GM19328 (cell line): ENCODE measurements at regions not wholly inside any gene's neighbourhood (a gene's known extent, or its start where the extent isn't known, plus 50 kb on each side); places are given as distances from the start of the nearest gene placed in this dataset.
A peak's percentile ranks its signal among the peaks of the same experiment; 100 is the strongest.
"Not testable (repeated sequence)": the region's sequence is repeated elsewhere in the genome, so short reads cannot be mapped to it uniquely, and the experiment has no call there.

ENCODE experiments used
- ATAC-seq: cut with Tn5 transposase; IDR thresholded peaks from one replicate; pipeline ENCODE4 v1.9.1; 2021; ENCODE audit warnings: mild to moderate bottlenecking, moderate library complexity; ENCODE audit not compliant: unreplicated experiment

GRCh38 chr1:161454865-161455707, 50.2 kb upstream of the FCGR2A start:
- ATAC-seq, result peak; percentile 21

DNA sequence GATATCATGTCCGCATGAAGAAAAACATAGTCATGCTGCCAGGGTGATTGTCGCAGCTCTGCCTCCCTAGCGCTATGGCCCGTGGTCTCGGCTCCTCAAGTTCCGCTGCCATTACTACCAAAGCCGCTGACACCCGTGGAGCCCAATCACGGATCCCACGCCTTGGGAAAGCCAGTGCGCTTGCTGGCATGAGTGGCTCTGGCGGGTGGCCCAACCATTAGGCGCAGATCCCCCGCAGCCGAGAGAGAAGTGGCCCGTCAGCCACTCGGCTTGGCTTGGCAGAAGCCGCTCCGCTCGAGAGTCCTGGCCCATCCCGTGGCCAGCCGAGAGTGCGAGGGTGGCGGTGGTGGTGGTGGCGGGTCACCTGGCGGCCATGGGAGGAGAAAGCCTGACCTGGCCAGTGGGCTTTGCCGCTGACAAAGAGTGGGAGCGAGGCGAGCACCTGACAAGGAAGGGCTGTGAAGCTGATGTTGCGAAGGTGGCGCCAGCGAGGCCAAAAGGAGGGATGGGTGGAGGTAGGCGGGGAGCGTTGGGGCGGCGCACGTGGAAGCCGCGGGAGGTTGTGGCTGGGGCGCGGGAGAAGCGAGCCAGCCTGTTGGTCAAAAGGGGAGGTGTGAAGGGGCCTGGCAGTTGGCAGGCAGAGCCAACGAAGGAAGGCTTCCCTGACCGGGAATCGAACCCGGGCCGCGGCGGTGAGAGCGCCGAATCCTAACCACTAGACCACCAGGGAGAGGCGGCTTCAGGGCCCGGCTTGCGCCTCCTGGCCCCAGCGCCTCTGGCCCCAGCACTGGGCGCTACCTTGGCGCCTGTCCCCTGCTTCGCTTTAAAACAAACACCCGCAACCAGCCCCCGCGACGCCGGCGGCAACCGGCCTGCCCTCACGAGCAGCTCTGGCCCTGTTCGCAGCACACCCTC, 51.0 kb upstream of the FCGR2A start:
- ATAC-seq, result peak; percentile 55

DNA sequence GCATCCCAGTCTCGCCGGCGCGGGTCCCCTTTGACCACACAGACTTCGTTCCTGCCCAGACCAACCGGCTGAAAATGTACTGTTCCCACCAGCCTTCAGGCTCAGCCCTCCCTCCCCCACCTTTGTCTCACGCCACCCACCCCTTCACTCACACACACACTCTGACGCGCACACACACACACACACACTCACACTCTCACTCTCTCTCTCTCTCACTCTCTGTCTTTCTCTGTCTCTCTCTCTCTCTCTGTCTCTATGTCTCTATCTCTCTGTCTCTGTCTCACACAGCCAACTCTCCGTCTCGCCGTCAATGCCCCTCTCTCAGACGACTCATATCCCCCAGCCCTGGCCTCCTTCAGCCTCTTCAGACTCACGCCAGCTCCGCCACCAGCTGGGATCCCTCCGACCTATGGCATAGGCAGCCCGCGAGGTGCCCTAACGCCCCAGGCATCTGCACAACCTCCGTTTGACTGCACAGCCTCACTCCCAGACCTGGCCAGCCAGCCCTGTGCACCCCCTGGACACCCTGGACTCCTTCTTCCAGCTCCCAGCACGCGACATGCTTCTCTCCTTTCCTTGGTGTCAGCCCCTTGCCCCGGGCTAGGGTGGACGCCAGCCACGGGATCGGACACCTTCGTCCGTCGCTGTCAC, 53.4 kb upstream of the FCGR2A start:
- ATAC-seq, result not testable (repeated sequence)

GRCh38 chr1:161447760-161448332, 57.4 kb upstream of the FCGR2A start:
- ATAC-seq, result peak; percentile 21

- ATAC-seq, result peak; percentile 38
Measured at GRCh38 chr1:161447040-161447759, 58.1 kb upstream of the FCGR2A start.

GRCh38 chr1:161444725-161445124, 60.5 kb upstream of the FCGR2A start:
- ATAC-seq, result not testable (repeated sequence)

- ATAC-seq, result not testable (repeated sequence)
Measured at GRCh38 chr1:161444255-161444654, 61.0 kb upstream of the FCGR2A start.

- ATAC-seq, result no peak
Measured at GRCh38 chr1:161440312-161440894, 64.9 kb upstream of the FCGR2A start.

- no peak for ATAC-seq
Measured at GRCh38 chr1:161439280-161440232, 65.7 kb upstream of the FCGR2A start.

DNA sequence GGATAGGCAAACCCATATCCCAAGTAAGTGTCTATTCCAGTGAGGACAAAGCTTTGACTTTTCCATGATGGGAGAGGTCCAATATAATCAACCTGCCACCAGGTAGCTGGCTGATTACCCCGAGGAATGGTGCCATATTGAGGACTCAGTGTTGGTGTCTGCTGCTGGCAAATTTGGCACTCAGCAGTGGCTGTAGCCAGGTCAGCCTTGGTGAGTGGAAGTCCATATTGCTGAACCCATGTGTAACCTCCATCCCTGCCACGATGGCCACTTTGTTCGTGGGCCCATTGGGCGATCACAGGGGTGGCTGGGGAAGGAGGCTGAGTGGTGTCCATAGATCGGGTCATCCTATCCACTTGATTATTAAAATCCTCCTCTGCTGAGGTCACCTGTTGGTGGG, 65.5 kb upstream of the CFAP126 start:
- ATAC-seq, result not testable (repeated sequence)

DNA sequence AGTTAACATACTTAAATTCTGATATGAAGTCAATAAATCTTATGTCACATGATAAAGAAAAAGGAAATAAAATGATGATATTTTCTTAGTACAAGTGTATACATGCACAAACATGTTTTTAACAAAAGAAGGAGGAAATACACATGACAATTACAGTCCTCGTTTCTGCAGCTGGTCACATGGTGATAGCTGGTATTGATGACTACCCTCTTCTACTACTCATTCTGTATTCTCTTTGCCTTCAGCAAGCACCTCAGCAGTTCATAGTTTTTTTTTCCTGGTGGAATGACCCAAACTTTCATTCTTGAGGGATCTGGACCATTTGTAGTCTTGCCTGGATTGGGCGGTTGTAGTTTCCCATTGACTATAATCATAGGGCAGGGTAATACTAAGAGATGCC, 64.4 kb upstream of the CFAP126 start:
- no peak for ATAC-seq

DNA sequence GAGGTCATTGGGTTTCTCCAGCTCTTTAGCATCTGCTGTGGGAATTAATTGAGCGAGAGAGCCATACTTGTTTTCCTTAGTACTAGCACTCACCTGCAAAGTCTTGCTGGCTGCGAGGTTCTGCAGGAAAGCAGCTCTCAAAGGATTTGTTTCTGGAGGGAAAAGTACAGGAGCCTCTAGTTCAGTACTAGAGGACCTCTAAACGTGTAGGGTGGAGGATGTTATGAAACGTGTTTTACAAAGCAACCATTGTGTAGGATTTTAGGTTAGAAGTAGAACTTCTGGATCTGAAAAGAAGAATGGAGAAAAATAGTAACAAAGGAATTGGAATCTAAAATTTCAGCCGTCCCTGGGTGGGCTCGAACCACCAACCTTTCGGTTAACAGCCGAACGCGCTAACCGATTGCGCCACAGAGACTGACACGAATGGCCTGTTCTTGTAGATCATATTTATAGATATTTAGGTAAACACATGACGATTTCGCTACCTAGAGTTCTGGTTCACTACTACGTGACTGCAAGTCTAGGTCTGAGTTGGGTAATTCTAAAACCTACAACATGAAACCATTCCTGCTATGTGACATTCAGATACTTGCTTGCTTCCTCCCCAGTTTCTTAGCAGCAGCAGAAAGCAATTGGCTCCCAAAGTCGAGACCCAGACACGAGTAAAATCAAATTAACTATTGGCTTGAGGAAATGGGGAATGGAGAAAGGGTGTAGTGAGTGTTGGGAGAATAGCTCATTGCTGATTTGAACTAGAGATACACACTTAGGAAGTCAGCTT, 60.2 kb upstream of the CFAP126 start:
- ATAC-seq, result no peak

GRCh38 chr1:161422914-161423313, 55.2 kb upstream of the CFAP126 start:
- not testable (repeated sequence) for ATAC-seq

- no peak for ATAC-seq
Measured at GRCh38 chr1:161421456-161421855, 53.8 kb upstream of the CFAP126 start.

GRCh38 chr1:161420763-161421455, 53.2 kb upstream of the CFAP126 start:
- ATAC-seq, result no peak

GRCh38 chr1:161417536-161417935, 49.9 kb upstream of the CFAP126 start:
- not testable (repeated sequence) for ATAC-seq
